Stimulated activated CD8-positive, alpha-beta memory T cell treated with anti-CD3 and anti-CD28 coated beads, Interleukin-15, amount 100 ng/mL, for 4 hours (primary cell): ENCODE measurements at regions not wholly inside any gene's neighbourhood (a gene's known extent, or its start where the extent isn't known, plus 50 kb on each side); places are given as distances from the start of the nearest gene placed in this dataset.

Source experiments
- DNase-seq, 2 donors: peaks; one replicate each; pipeline ENCODE4 v3.0.0-alpha.2; 2020; ENCODE audit warnings: low read depth in 2 of 2

DNA sequence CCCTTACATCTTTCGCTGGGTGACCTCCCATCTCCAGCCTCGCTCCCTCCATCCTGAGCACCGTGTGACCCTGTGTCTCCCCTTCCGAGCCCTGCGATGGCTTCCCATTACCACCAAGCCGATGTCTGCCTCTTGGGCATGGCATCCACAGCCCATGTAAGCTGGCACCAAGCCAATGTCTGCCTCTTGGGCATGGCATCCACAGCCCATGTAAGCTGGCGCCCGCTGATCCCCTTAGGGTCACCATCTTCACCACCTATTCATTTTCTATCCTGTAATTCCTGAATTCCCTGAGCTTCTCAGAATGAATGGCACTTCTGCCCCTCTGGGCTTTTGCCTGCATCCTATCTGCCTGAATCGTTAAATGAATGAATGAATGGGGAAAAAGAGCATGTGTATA, 478.2 kb upstream of the CCL2 start:
- DNase-seq, result no peak

GRCh38 chr17:33777674-33778073, 477.4 kb upstream of the CCL2 start:
- DNase-seq, result no peak

GRCh38 chr17:33778505-33779233, 476.4 kb upstream of the CCL2 start:
- no peak for DNase-seq

GRCh38 chr17:33779234-33779591, 475.9 kb upstream of the CCL2 start:
- DNase-seq, result no peak

DNA sequence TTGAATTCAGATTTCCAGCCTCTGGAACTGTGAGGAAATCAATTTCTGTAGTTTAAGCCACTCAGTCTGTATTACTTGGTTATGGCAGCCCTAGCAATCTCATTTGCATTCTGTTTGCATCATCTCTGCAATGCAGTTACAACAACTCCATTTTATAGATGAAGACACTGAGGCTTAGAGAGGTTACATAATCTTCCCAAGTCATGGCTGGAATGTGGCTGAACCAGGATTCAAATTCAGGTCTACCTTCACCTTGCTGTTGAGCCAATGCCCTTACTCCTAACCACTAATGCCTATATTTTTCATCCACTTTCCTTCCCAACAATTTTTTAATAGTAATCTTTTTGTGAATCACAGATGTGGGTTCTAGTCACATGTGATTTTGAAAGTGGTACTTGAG, 469.8 kb upstream of the CCL2 start:
- no peak for DNase-seq

- DNase-seq, result no peak
Observed at GRCh38 chr17:33786478-33786877, 468.6 kb upstream of the CCL2 start.

- no peak for DNase-seq
Observed at GRCh38 chr17:33789658-33790057, 465.4 kb upstream of the CCL2 start.

- DNase-seq, result no peak
Observed at GRCh38 chr17:33797181-33797580, 457.9 kb upstream of the CCL2 start.

GRCh38 chr17:33798308-33798707, 456.8 kb upstream of the CCL2 start:
- no peak for DNase-seq

DNA sequence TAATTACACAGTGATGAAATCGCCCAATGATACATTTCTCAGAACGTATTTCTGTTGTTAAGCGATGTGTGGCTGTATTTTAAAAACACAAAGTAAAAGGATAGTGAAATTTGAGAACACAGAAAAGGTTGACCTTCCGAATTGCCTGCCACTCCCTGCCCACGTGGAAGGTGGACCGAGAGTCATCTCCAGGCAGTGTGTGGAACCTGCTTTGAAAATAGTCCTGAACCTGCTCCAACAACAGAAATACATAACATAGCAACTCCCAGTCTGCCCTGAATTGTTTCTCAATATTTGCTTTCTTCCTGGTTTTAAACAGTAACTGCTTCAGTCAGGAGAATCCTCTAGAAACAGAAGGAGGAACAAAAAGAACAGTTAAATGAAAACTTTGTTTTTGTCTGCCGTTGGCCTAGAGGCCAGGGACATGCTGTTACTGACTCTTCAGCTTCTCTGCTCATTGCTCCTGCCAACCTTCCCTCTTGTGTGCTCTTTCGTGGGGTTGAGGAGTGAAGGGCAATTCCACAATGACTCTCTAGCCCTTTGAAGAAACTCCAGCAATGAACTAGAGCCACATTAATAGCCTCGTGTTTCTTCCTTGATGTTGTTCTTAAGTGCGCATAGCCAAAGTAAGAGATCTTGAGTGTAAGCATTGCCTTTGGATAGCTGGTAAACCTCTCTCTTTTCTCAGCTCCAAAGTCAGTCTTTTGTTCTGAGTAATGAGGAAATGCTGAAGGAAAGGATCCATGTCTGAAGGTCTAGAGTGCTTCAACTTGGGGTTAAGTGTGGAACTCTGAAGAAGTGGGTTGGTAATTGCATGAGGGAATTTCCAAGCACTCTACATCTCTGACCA, 452.5 kb upstream of the CCL2 start:
- no peak for DNase-seq

- DNase-seq, result no peak
Observed at GRCh38 chr17:33803199-33803685, 451.8 kb upstream of the CCL2 start.

GRCh38 chr17:33803686-33804085, 451.4 kb upstream of the CCL2 start:
- DNase-seq, result no peak

DNA sequence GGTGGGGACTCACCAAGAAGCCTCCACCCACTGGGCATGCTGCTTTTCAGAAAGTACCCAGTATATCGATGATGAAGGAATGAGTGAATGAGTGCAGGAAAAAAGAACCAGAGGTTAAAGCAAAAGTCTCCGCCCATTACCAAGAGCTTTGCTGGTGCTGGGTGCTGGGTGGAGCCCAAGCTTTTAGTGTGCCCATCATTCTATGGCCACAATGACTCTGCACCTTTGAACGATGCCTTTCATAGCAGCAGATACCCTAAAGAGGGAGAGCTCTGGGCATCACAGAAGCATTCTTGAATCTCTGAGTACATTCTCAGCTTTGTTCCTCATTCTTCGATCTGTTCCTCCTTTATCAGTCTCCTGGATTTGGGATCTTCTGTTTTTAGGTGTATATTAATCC, 450.7 kb upstream of the CCL2 start:
- no peak for DNase-seq

GRCh38 chr17:33806631-33807030, 448.5 kb upstream of the CCL2 start:
- no peak for DNase-seq

DNA sequence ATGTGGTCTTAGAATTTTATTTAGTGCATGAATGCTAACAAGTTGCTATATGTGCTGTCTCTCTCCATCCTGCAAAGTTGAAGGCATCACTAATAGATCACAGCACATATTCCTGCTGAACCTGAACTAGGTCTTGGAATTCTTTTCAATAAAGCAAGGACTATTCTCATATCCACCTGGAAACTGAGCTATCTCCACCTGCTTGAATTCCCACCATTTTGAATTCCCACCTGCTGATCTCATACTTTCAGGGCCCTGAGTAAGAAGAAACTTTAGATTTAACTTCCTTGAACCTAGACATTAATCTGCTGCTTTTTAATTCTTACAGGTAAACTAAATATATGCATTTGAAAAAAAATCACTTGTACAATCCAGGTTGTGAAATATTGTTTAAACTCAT, 445.3 kb upstream of the CCL2 start:
- DNase-seq, result no peak

- DNase-seq, result no peak
Observed at GRCh38 chr17:33811004-33811760, 443.9 kb upstream of the CCL2 start.

- no peak for DNase-seq
Observed at GRCh38 chr17:33811984-33812577, 443.0 kb upstream of the CCL2 start.

DNA sequence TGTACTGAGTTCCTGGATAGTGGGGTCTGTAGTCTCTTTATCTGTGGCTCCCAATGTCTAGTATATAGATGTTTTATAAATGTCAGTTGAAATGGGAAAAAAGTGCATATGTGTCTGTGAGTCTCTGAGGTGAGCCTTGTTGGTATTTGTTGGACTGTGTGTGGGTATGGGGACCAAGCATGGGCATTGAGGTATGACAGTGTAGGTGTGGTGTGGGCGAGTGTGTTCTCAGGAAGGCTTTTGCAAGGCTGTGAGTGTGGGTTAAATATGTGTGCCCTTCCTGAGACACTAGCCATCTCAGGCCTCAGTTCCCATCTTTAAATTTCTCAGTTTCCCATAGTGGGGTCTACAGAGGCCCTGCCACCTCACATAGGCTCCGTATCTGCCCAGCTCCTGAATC, 440.2 kb upstream of the CCL2 start:
- no peak for DNase-seq

DNA sequence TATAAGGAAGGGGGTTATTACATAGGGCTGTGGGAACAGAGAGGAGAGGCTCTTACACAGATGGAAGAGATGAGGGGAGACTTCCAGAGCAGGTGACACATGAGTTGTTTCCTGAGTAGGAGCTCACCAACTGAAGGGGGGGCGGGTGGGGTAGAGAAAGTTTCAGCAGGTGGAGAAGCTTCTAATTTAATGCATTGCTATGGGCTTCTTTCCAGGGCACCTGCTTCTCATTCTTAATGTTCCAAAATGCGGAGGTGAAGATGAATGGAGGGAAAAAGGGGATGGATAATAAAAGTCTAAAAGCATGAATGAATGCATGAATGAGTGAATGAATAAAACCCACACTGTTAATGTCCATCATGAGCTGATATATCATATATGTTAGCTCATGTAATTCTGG, 439.0 kb upstream of the CCL2 start:
- DNase-seq, result no peak

DNA sequence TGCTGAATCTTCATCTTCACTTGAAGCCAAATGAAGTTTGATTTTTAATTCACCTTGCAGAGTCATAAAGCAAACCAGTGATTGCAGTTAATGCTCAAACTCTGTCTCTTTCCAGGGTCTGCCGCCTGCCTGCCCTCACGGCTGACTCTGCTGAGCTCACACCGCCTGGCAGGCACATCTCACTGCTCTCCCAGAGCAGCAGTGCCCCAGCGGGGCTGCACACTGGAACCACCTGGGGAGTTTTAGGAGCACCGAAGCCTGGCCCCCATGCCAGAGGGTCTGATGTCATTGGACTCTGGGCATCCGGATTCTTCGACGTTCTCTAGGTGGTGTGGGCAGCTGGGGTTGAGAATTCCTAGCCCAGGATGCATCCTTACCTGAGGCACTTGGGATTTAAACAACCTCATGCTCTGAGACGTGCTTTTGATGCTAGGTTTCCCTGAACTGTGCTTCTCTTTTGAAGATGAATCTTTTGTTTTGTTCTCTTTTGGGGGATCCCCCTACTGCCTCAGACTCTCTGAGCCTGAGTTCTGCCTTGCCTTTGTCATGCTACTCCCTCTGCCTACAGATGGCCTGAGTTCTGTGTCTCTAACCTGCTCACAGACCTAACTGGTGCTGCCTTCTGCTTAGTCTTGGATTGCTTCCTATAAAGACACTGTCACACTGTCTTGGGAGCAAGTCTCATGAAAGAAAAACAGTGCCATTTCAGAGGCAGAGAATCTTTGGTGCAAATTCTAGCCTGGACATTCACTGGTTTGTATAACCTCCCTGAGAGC, 438.1 kb upstream of the CCL2 start:
- no peak for DNase-seq

- DNase-seq, result no peak
Observed at GRCh38 chr17:33819539-33819938, 435.5 kb upstream of the CCL2 start.
